HK-2 (cell line): ENCODE measurements at regions not wholly inside any gene's neighbourhood (a gene's known extent, or its start where the extent isn't known, plus 50 kb on each side); places are given as distances from the start of the nearest gene placed in this dataset.

ENCODE experiments used
- DNase-seq: peaks from one replicate; pipeline ENCODE4 v3.0.0-alpha.2; 2018; ENCODE audit not compliant: unreplicated experiment

DNA sequence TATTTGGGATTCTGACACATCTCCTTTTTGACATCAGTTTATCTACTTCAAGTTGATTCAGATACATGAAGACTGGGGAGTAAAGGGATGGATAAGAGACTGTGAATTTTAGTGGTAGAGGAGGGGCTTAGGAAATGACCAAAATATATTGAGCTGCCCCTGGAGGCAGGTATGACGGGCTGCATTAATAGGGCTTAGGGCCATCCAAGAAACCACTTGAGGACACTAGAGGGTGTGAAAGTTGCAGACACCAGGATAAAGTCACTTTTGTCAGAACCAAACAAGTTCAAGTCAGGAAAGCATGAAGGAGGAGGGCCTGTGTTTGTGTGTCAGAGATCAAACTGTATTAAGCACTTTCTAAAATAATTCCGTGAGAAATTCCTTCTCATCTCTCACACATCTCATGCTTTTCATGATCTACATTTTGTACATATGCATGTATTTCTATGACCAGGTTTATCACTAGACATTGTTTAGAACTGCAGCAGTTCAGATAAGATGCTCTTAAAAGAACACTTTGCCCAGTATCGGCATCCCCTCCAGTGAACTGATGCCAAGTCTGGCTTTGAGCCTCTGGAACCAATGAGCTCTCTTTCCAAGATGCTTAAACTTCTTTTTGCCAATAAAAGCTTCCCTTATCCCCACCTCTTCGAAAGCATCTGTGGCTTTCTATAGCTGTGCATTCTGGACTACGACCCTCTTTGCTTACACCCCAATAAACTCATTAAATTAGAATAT, 136.9 kb downstream of the SLC38A1 start:
- DNase-seq, result no peak

DNA sequence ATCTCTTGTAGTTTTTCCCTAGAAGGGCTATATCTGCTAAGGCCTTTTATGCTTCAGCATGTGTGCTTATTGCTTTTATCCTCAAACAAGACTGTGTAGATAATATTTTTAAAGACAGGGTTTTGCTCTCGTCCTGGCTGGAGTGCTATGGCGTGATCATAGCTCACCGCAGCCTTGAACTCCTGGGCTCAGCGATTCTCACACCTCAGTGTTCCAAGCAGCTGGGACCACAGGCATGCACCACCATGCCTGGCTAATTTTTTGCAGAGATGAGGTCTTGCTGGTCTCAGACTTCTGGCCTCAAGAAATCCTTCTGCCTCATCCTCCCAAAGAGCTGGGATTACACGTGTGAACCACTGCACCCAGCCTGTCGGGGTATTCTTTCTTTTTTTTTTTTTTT, 137.3 kb upstream of the SCAF11 start:
- DNase-seq, result no peak

DNA sequence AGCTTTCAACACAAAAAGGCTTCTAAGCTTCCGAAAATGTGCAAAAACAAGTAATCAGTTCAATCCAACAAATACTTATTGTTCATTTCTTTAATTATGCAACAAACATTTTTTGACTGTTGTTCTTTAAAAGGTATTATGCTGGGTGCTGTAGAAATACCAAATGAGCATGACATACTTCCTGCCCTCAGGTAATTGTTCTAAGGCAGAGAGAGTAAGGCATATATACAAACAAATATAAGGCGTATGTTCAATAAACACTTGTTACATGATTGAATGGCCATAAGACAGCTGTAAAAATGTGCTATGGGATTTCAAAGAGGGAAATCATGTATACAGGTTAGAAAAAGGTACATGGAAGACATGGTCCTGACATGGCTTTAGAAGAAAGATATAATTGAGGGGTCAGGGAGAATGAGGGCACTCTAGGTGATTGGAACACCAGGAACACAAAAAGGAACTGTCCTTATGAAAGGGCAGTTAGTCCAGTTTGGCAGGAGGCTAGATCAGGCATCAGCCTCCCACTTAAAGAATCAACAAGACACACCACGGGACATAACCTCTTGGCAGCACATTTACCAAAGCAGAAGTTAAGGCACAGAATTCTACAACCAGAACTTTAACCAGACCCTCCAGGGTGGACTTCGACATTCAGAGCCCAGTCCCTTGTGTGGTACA, 135.8 kb upstream of the SCAF11 start:
- DNase-seq, result no peak

DNA sequence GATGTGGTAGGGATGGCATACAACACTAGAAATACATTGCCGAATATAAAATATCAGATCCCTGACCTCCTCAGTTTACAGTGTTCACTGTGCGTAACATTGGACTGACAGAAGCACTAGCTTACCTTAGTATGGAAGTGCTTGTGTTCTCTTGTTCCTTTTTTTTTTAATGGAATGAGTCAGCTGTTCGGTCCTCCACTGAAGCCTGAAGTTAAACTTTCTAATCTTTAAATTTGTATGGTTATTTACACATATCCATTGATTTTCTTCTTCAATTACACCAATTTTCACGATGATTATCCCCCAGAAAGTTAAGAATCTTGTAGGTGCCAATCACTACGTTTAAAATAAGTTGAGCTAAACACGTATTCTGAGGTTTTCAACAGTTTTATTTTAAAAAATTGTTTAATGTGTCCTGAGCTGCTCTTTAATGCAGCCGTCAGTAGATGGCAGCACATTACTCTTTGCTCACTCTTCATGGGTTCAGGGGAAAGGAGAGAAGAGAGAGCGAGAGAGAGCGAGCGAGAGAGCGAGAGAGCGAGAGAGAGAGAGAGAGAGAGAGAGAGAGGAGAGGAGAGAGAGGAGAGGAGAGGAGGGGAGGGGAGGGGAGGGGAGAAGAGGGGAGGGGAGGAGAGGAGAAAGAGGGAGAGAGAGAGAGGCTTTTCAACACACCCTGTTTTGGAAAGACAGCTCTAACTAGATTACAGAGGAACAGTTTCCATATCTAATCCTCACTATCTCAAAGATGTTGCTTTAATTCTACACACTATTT, 134.7 kb upstream of the SCAF11 start:
- DNase-seq, result peak; percentile 43

DNA sequence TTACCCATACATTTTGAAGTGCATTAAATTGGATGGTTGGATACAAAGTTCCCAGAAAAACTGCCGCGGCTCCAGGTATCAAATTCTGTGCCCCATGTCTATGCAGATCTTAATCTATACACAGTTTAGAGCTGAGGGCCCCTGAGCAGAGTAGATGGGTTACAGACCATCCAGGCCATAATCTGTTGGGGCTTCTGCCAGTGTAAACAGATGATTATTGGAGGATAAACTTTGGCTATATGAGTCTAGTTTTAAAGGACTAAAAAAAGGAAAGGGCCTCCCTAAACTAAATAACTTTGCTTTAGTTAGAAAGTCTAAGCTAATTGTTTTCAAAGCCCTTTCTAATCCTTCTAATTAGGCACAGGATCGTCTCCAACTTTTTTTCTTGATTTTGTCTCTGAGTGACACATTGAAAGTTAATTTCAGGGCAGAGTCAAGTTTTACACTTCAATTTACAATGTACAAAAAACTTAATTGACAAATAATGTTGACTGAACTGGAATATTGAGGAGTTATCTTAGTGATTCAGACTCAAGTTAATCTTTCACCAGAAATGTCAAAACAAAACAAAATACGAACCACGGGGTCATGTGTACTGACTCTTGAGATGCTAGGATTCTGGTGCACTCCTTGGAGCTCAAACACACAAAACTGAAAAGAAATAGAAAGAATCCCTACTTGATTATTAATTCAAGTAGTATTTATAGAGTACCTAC, 133.9 kb upstream of the SCAF11 start:
- no peak for DNase-seq

DNA sequence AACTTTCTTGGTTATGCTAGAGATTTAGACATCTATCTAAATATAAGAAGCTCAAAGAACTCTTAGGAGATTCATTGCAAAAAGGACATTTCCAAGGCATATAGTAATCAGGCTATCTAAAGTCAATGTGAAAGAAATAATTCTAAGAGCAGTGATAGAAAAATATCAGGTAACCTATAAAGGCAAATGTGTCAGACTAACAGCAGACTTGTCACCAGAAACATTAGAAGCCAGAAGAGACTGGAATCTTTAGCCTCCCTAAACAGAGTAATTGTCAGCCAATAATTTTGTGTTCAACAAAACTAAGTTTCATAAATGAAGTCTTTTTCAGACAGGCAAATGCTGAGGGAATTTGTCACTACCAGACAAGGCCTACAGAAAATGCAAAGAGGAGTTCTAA, 122.0 kb upstream of the SCAF11 start:
- DNase-seq, result no peak

DNA sequence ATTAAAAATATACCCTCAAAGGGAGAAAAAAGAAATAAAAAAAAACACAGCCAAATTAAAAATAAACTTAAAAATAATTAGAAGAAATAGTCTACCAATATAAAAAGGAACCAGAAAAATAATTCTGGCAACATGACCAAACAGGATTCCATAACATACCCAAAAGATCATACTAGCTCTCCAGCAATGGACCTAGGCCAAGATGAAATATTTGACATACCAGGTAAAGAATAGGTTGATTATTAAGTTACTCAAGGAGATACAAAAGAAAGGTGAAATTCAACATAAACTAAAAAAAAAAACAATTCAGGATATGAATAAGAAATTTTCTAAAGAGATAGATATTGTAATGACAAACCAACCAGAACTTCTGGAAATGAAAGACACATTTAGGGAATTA, 121.3 kb upstream of the SCAF11 start:
- DNase-seq, result no peak

DNA sequence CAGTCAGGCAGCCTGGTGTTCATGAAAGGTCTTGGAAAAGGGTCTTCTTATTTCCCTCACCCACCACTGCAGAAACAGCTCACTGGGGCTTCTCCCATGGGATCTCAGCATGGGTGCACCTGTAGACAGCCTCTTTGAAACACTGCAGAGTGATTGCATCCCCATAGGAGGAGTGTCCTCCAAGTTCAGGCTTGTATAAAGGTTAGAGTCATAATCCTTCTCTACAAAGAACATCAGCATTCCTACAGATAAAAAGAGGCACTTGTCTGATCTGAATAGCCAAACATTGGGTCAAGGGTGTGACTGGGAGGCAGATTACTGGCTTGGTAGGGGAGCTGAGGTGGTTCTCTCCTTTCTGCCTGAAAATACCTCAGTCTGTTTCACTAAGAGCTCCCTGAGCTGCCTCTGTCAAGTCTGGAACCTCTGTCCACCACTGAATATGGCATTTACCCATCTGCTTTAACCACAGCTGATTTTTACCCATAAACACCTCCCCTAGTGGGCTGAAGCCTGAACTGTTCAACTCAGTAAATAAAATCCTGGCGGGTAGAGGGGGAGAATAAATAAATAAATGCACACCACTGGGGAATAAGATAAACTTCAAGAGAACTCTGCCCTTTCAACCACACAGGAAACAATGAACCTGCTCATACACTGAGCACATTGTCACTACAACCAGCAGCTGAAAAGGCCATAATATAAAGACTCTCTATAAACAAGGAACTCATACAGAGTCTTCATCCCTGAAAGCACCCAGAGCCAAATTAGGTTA, 120.7 kb upstream of the SCAF11 start:
- DNase-seq, result no peak

DNA sequence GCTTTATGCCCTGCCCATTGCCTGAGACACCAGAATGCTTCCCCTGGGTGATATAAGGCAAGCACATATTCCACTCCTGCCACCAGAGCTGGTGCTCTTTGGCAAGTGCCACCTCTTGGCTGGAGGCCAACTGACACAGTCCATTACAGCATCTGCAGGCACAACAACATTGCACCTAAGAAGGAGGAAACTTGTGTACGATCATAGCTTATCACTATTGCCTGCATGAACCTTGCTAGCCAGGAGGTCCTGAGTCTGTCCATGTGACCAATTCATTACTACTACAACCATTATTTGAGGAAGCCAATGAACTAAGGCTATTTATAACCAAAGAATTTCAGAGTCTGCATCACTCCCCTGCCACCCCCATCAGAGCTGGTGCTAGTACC, 119.8 kb upstream of the SCAF11 start:
- no peak for DNase-seq

DNA sequence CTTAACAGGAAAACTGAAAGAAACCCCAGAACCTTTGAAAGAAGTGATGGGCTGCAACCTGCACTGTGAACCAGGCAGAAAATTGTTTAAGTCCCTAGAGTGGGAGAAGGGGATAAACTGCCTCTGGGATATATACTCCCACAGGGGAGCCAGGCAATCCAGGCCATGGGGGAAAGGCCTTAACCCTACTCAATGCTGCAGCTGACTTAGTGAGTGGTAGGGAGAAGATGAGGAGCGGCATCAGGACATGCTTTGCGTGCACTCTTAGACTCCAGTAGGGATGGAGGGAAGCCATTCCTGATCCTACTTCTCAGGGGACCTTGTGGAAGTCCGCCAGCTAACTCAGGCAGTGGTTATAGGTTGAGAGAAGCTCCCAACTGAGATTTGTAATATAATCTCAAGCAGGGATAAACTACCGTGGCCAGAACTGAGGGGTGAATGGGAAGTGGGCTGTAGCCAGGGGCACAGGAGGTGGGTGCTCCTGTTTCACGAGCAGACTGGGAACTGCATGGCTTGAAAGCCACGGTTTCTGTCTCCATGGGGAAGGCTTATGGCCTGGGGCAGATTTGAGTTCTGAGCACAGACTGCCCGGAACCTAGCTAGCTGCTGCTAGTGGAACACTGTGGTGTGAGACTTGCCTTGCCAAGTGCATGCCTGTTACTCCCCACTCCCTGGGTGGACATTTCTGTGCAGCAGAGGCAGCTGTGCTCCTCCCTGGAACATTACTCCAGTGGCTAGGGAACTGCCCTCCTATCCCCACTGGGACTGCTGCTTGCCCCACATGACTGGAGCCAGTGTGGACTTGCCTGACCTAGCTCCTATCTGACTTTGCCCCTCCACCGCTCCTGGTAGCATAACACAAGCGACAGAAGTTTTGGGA, 119.2 kb upstream of the SCAF11 start:
- no peak for DNase-seq

DNA sequence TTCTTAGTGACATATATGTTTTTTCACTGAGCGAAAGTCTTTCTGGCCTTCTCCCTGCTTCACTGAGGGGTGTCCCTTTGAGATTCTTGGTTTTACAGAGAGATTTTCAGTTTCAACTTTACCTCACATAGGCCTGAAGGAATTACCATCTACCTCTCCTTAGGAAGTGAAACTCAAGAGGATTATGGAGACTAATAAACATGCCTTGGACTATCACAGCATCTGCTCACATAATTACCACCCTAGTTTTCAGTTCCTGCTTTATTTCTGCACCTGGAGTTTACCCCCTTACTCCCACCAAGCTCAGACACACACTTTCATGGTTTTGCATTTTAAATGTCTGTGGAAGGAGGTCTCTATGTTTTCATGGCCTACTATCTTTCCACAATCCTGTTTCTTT, 118.3 kb upstream of the SCAF11 start:
- DNase-seq, result no peak

DNA sequence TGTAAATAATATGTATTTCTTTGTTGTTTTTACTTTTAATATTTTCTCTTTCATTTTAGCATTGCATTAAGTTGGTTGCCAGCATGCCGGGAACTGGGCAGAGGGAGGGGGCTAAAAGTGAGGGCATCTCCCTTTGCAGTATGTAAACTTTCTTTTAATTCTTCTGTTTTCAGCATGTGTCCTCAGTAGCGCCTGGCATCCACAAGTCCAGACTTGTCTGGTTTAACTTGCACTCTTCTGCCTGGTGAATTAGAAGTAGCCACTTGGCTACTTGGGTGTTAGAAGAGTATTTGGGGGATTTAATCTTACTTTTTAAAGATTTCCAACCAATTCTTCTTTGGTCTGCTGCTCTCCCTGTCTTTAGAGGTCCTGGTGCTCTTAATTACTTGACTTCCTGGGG, 117.2 kb upstream of the SCAF11 start:
- DNase-seq, result no peak

DNA sequence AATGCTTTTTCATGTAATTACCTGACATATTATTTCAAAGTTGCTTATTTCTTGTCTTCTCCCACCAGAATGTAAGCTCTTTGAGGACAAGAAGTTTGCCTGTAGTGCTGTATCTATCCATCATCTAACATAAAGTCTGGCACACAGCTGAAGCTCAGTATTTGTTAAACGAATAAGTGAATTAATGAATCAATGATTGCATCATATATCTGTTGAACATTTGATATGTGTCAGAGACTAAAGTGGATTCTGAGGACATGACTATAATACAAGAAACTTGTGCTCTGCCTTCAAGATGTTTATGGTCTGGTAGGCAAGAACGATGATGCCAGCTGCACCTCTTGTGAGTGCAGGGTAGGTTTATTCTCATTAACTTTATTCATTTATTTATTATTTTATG, 115.4 kb upstream of the SCAF11 start:
- DNase-seq, result no peak

DNA sequence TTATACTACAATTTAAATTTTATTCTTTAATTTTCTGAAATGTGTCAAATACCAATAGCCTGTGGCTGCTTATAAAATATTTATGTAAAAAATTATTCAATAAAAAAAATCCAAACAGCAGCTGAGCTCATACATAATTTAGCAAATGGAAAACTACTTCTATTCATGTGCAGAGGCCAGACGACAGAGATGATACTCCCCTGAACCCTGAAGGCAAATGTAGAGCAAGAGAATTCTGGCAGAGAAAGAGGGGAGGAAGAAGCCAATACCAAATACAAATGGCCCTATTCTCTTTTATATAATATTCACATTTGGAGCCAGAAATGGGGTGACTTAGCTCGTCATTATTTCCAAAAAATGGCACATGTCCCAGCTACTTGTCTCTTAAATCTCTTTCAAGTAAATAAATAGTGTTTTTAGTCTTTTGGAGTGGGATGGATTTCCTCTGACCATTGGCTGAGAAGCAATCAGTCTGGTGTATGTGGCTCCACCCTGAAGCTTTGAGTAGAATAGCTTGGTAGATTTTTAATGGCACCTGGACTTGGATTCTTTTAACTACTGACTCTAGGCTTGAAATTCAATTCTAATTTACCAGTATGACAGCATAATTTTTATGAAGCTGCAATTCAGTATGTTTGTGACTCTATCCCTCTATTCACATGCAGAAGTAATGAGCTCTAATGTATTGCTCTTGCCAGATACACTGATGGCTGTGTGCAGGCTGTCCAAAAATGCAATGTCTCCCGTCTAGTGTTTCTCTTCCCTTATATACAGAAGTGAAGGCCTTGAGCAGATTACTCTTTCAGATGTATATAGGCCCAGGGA, 113.4 kb upstream of the SCAF11 start:
- no peak for DNase-seq

DNA sequence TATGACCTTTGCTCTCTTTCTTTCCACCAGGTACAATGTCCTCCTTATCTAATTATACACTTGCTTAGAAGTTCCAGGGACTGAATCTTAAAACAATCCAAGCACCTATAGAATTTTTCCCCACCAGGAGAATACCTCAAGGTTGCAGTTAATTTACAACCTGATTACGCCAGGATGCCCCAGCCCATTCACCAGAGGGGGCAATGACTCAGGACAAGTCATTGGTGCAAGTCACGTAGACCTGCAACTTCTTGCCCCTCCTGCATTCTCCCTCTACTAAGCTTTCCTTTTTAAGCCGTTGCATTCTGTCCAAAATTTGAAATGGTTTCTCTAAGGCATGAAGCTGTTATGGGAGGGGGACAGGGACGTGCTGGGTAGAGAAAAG, 111.1 kb upstream of the SCAF11 start:
- DNase-seq, result peak; percentile 59

DNA sequence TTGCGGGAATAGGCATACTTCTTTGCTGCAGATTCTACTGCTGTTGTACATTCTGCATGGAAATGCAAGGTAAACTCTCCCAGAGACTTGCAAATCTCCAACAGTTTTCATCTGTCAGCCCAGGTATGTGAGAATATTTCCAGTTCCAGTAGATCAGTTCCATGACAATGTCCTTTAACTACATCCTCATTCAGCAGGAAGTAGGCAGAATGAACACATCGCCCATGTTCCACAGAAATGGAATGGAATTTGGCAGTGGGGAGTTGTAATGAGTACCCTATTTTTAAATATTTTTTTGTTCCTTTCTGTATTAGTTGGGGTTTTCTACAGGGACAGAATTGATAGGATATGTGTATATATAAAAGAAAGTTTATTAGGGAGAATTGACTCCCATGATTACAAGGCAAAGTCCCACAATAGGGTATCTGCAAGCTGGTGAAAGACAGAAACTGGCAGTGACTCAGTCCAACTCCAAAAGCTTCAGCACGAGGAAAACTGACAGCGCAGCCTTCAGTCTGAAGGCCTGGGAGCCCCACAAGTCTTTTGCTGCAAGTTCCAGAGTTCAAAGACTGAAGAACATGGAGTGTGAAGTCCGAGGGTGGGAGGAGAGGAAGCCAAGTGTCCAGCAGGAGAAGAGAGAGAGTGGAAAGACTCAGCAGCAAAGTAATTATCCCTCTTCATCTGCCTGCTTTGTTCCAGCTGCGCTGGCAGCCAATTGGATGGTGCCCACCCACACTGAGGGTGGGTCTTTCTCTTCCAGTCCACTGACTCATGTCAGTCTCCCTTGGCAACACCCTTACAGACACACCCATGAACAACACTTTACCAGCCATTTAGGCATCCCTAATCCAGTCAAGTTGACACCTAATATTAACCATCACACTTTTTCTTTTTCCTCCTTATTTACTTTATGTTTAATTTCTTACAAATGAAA, 110.4 kb upstream of the SCAF11 start:
- DNase-seq, result peak; percentile 41

DNA sequence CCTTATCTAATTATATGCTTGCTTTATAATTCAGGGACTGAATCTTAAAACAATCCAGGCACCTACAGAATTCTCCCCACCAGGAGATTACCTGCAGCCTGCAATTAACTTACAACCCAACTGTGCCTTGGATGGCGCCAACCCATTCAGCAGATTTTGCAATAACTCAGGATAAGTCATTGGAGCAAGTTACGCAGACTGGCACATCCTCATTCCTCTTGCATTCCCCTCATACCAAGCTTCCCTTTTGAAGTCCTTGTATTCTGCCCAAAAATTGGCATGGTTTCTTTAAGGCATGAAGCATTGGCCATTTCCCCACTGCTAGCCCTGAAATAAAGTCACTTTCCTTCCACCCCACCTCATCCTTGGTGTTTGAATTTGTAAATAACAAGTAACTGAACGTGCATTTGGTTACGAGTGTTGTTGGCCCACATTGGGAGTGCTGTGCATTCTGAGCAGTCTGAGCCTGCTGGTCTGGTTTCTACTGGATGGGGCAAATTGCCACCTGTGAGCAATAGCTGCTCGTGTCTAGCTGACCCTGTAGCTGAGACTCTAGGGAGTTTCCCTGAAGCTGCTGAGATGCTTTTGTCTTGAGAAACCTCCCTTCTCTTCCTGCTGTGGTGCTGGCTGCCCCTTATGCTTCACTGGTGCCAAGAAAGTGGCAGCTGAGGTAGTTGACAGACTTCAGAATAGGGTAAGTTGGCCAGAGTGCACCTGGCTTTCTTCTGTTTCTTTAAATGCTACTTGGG, 99.2 kb upstream of the SCAF11 start:
- no peak for DNase-seq

DNA sequence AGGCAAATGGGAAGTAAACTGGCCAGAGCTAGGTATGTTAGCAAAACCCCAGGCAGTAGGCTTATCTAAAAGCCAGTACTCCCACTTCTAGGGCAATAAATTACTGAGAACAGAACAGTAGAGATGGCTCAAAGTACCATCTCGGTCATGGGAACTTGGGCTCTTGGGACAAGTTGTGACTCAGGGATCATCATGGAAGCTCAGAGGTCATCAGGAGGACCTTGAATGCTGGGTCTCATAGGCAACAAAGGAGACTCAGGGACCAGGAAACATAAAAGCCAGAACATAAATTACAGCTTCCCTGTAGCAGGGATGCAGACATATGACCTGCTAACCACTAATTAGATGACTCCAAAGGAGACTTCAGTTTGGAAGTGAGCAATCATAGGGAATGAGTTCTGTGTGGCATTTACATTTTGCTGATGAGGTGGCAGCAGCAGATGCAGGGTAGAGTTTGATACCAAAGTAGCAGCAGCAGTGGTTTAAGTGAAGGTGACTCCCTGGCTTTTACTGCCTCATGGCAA, 97.6 kb upstream of the SCAF11 start:
- DNase-seq, result no peak
